Stimulated activated naive CD8-positive, alpha-beta T cell treated with anti-CD3 and anti-CD28 coated beads, Interleukin-15, Interleukin-2, amounts not matched to agents 100 ng/mL and 50 ng/mL, for 24 hours (primary cell): ENCODE measurements at regions not wholly inside any gene's neighbourhood (a gene's known extent, or its start where the extent isn't known, plus 50 kb on each side); places are given as distances from the start of the nearest gene placed in this dataset.

ENCODE experiments used
- H3K27ac Mint-ChIP-seq: one replicate; pipeline ENCODE4 v1.8.0; 2021; ENCODE audit warnings: mild to moderate bottlenecking, mixed read lengths
- H3K27me3 Mint-ChIP-seq: one replicate; pipeline ENCODE4 v1.8.0; 2021; ENCODE audit warnings: mixed read lengths
- H3K36me3 Mint-ChIP-seq: one replicate; pipeline ENCODE4 v1.8.0; 2021; ENCODE audit warnings: low read depth, mixed read lengths
- H3K4me1 Mint-ChIP-seq: one replicate; pipeline ENCODE4 v1.8.0; 2021; ENCODE audit warnings: low read depth, mixed read lengths
- H3K4me3 Mint-ChIP-seq: one replicate; pipeline ENCODE4 v1.8.0; 2021; ENCODE audit warnings: mild to moderate bottlenecking, mixed read lengths
- H3K9me3 Mint-ChIP-seq: one replicate; pipeline ENCODE4 v1.8.0; 2021; ENCODE audit warnings: mixed read lengths

- Mint-ChIP-seq H3K9me3 (peaks cover 15% of the 10 kb centered on the region), H3K36me3 (peaks cover 4% of the 10 kb centered on the region), H3K4me1 (no peaks in the 10 kb centered on the region), H3K27ac (no peak overlapping the region), H3K4me3 (no peak overlapping the region), H3K27me3 (peaks cover 21% of the 10 kb centered on the region)
These were observed 289.5 kb upstream of the IL12B start for GRCh38 chr5:159619826-159620225.

GRCh38 chr5:159620853-159621540, 290.7 kb upstream of the IL12B start:
- Mint-ChIP-seq H3K9me3 (peaks cover 15% of the 10 kb centered on the region), H3K36me3 (peaks cover 4% of the 10 kb centered on the region), H3K4me3 (no peak overlapping the region), H3K4me1 (no peaks in the 10 kb centered on the region), H3K27me3 (peaks cover 27% of the 10 kb centered on the region), H3K27ac (no peak overlapping the region)

- H3K4me3 Mint-ChIP-seq = no peak overlapping the region
These were observed 287.6 kb upstream of the ADRA1B start for GRCh38 chr5:159628703-159629102.

GRCh38 chr5:159629158-159629557, 287.1 kb upstream of the ADRA1B start:
- Mint-ChIP-seq H3K4me3 (no peak overlapping the region), H3K27ac (no peak overlapping the region), H3K9me3 (no peaks in the 10 kb centered on the region), H3K27me3 (peaks cover 34% of the 10 kb centered on the region), H3K4me1 (no peaks in the 10 kb centered on the region), H3K36me3 (no peaks in the 10 kb centered on the region)

More at GRCh38 chr5:159628703-159629102, 287.6 kb upstream of the ADRA1B start:
- no peaks in the 10 kb centered on the region for H3K9me3 Mint-ChIP-seq
- H3K27me3 Mint-ChIP-seq = peaks cover 32% of the 10 kb centered on the region
- H3K4me1 Mint-ChIP-seq = no peaks in the 10 kb centered on the region
- no peaks in the 10 kb centered on the region for H3K36me3 Mint-ChIP-seq
- H3K27ac Mint-ChIP-seq = no peak overlapping the region

GRCh38 chr5:159630545-159630944, 285.7 kb upstream of the ADRA1B start:
- H3K4me1 Mint-ChIP-seq = no peaks in the 10 kb centered on the region
- H3K27ac Mint-ChIP-seq = no peak overlapping the region
- no peaks in the 10 kb centered on the region for H3K36me3 Mint-ChIP-seq
- no peaks in the 10 kb centered on the region for H3K9me3 Mint-ChIP-seq
- H3K27me3 Mint-ChIP-seq = peaks cover 25% of the 10 kb centered on the region
- no peak overlapping the region for H3K4me3 Mint-ChIP-seq

GRCh38 chr5:159631001-159631400, 285.3 kb upstream of the ADRA1B start:
- Mint-ChIP-seq H3K4me3 (no peak overlapping the region), H3K27ac (no peak overlapping the region), H3K9me3 (no peaks in the 10 kb centered on the region), H3K27me3 (peaks cover 25% of the 10 kb centered on the region), H3K4me1 (no peaks in the 10 kb centered on the region), H3K36me3 (no peaks in the 10 kb centered on the region)

- no peaks in the 10 kb centered on the region for H3K36me3 Mint-ChIP-seq
- H3K27ac Mint-ChIP-seq = no peak overlapping the region
- peaks cover 4% of the 10 kb centered on the region for H3K9me3 Mint-ChIP-seq
- peaks cover 36% of the 10 kb centered on the region for H3K27me3 Mint-ChIP-seq
- no peak overlapping the region for H3K4me3 Mint-ChIP-seq
- H3K4me1 Mint-ChIP-seq = no peaks in the 10 kb centered on the region
These were observed 283.4 kb upstream of the ADRA1B start for GRCh38 chr5:159632866-159633265.

- Mint-ChIP-seq H3K27ac (no peak overlapping the region), H3K9me3 (peaks cover 4% of the 10 kb centered on the region), H3K4me1 (no peaks in the 10 kb centered on the region), H3K36me3 (no peaks in the 10 kb centered on the region), H3K4me3 (no peak overlapping the region), H3K27me3 (peaks cover 17% of the 10 kb centered on the region)
These were observed 277.8 kb upstream of the ADRA1B start for GRCh38 chr5:159638481-159638880.

GRCh38 chr5:159638954-159639559, 277.2 kb upstream of the ADRA1B start:
- peaks cover 4% of the 10 kb centered on the region for H3K9me3 Mint-ChIP-seq
- no peaks in the 10 kb centered on the region for H3K4me1 Mint-ChIP-seq
- no peak overlapping the region for H3K27ac Mint-ChIP-seq
- H3K27me3 Mint-ChIP-seq = peaks cover 14% of the 10 kb centered on the region
- H3K4me3 Mint-ChIP-seq = no peak overlapping the region
- no peaks in the 10 kb centered on the region for H3K36me3 Mint-ChIP-seq

GRCh38 chr5:159639590-159639989, 276.7 kb upstream of the ADRA1B start:
- peaks cover 18% of the 10 kb centered on the region for H3K27me3 Mint-ChIP-seq
- H3K4me3 Mint-ChIP-seq = no peak overlapping the region
- no peak overlapping the region for H3K27ac Mint-ChIP-seq
- H3K9me3 Mint-ChIP-seq = peaks cover 4% of the 10 kb centered on the region
- no peaks in the 10 kb centered on the region for H3K36me3 Mint-ChIP-seq
- no peaks in the 10 kb centered on the region for H3K4me1 Mint-ChIP-seq

- Mint-ChIP-seq H3K36me3 (no peaks in the 10 kb centered on the region), H3K27me3 (peaks cover 15% of the 10 kb centered on the region), H3K9me3 (peaks cover 4% of the 10 kb centered on the region), H3K4me1 (no peaks in the 10 kb centered on the region), H3K4me3 (no peak overlapping the region), H3K27ac (no peak overlapping the region)
These were observed 275.8 kb upstream of the ADRA1B start for GRCh38 chr5:159640446-159640845.

- Mint-ChIP-seq H3K27ac (no peak overlapping the region), H3K4me1 (no peaks in the 10 kb centered on the region), H3K27me3 (peaks cover 15% of the 10 kb centered on the region), H3K4me3 (no peak overlapping the region), H3K9me3 (peaks cover 4% of the 10 kb centered on the region), H3K36me3 (no peaks in the 10 kb centered on the region)
These were observed 275.4 kb upstream of the ADRA1B start for GRCh38 chr5:159640921-159641320.

GRCh38 chr5:159641371-159642039, 274.8 kb upstream of the ADRA1B start:
- Mint-ChIP-seq H3K4me1 (no peaks in the 10 kb centered on the region), H3K9me3 (peaks cover 4% of the 10 kb centered on the region)

GRCh38 chr5:159642379-159642778, 273.9 kb upstream of the ADRA1B start:
- no peak overlapping the region for H3K27ac Mint-ChIP-seq
- no peaks in the 10 kb centered on the region for H3K4me1 Mint-ChIP-seq
- H3K36me3 Mint-ChIP-seq = no peaks in the 10 kb centered on the region
- H3K4me3 Mint-ChIP-seq = no peak overlapping the region
- peaks cover 11% of the 10 kb centered on the region for H3K27me3 Mint-ChIP-seq
- H3K9me3 Mint-ChIP-seq = peaks cover 2% of the 10 kb centered on the region

More at GRCh38 chr5:159641371-159642039, 274.8 kb upstream of the ADRA1B start:
- Mint-ChIP-seq H3K36me3 (no peaks in the 10 kb centered on the region), H3K27ac (no peak overlapping the region), H3K4me3 (no peak overlapping the region), H3K27me3 (peaks cover 15% of the 10 kb centered on the region)

- no peaks in the 10 kb centered on the region for H3K4me1 Mint-ChIP-seq
- no peak overlapping the region for H3K4me3 Mint-ChIP-seq
- H3K9me3 Mint-ChIP-seq = no peaks in the 10 kb centered on the region
- peaks cover 7% of the 10 kb centered on the region for H3K27me3 Mint-ChIP-seq
- no peak overlapping the region for H3K27ac Mint-ChIP-seq
- H3K36me3 Mint-ChIP-seq = no peaks in the 10 kb centered on the region
These were observed 272.2 kb upstream of the ADRA1B start for GRCh38 chr5:159644053-159644452.
